BE2C (cell line): ENCODE measurements at regions not wholly inside any gene's neighbourhood (a gene's known extent, or its start where the extent isn't known, plus 50 kb on each side); places are given as distances from the start of the nearest gene placed in this dataset.

Experiments used
- DNase-seq: peaks from one replicate; pipeline ENCODE4 v3.0.0-alpha.2; 2020
- H3K27me3 ChIP-seq: fragments of 250-450 bp; sonication (Bioruptor Pico); 2 replicates; pipeline ENCODE4 v1.5.1; 2020; ENCODE audit warnings: mild to moderate bottlenecking
- H3K36me3 ChIP-seq: fragments of 250-450 bp; sonication (Bioruptor Pico); 2 replicates; pipeline ENCODE4 v1.5.1; 2020; ENCODE audit warnings: mild to moderate bottlenecking
- H3K4me1 ChIP-seq: fragments of 250-450 bp; sonication (Bioruptor Pico); 2 replicates; pipeline ENCODE4 v1.5.1; 2020
- H3K4me3 ChIP-seq: 2 replicates; pipeline ENCODE4 v1.5.1; 2011; ENCODE audit warnings: low read depth, low read length
- H3K9me3 ChIP-seq: fragments of 250-450 bp; sonication (Bioruptor Pico); 2 replicates; pipeline ENCODE4 v1.5.1; 2020
- TF ChIP-seq, protein P1 (sequence below): IDR thresholded peaks from 2 replicates; pipeline ENCODE4 v1.5.1; 2012; ENCODE audit warnings: mild to moderate bottlenecking, low read depth, low read length

DNA sequence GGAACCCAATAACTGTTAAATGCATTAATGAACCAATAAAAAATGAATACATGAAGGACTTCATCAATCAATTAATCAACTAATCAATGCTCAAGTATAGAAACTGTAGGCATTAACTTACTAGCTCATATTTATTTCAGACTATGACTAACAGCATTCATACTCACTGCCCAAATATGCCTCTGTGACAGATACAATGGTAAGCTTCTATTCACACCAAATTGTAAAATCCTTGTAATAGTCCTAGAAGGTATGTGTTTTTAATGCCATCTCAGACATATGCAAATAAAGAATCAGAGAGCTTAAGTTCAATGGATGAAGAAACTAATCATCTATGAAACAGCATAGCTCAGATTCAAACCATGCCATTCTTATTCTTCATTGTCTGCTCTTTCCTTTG, 1253.6 kb upstream of the TENM4 start:
- Histone ChIP-seq H3K4me1 (no peaks in the 10 kb centered on the region), H3K4me3 (no peak overlapping the region), H3K36me3 (no peaks in the 10 kb centered on the region), H3K9me3 (no peaks in the 10 kb centered on the region), H3K27me3 (no peaks in the 10 kb centered on the region)
- TF ChIP-seq, protein P1, sequence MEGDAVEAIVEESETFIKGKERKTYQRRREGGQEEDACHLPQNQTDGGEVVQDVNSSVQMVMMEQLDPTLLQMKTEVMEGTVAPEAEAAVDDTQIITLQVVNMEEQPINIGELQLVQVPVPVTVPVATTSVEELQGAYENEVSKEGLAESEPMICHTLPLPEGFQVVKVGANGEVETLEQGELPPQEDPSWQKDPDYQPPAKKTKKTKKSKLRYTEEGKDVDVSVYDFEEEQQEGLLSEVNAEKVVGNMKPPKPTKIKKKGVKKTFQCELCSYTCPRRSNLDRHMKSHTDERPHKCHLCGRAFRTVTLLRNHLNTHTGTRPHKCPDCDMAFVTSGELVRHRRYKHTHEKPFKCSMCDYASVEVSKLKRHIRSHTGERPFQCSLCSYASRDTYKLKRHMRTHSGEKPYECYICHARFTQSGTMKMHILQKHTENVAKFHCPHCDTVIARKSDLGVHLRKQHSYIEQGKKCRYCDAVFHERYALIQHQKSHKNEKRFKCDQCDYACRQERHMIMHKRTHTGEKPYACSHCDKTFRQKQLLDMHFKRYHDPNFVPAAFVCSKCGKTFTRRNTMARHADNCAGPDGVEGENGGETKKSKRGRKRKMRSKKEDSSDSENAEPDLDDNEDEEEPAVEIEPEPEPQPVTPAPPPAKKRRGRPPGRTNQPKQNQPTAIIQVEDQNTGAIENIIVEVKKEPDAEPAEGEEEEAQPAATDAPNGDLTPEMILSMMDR: no peak
- DNase-seq: no peak

GRCh38 chr11:80687941-80688340, 1247.1 kb upstream of the TENM4 start:
- TF ChIP-seq, protein P1: no peak
- DNase-seq: no peak
- no peaks in the 10 kb centered on the region for H3K4me1 ChIP-seq
- no peaks in the 10 kb centered on the region for H3K27me3 ChIP-seq
- no peaks in the 10 kb centered on the region for H3K36me3 ChIP-seq
- no peaks in the 10 kb centered on the region for H3K9me3 ChIP-seq
- H3K4me3 ChIP-seq: no peak overlapping the region

DNA sequence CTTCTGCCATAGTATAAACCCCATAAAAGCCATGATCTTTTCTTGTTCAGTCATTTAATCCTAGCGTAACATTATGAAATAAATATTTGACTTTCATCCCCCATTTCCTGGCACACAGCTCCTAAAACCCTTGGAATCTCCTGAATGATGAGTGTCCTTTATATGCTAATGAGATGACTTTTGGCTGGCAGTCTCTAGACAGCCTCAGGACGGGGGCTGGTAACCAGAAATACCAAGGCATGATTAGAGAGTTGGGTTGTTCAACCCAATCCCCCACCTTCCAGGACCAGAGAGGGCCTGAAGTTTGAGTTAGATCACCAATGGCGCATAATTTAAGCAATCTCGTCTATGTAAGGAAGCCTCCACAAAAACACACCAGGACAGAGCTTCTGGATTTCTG, 1246.1 kb upstream of the TENM4 start:
- no peaks in the 10 kb centered on the region for H3K36me3 ChIP-seq
- DNase-seq: no peak
- no peaks in the 10 kb centered on the region for H3K9me3 ChIP-seq
- H3K27me3 ChIP-seq: no peaks in the 10 kb centered on the region
- TF ChIP-seq, protein P1: no peak
- H3K4me1 ChIP-seq: no peaks in the 10 kb centered on the region
- no peak overlapping the region for H3K4me3 ChIP-seq

DNA sequence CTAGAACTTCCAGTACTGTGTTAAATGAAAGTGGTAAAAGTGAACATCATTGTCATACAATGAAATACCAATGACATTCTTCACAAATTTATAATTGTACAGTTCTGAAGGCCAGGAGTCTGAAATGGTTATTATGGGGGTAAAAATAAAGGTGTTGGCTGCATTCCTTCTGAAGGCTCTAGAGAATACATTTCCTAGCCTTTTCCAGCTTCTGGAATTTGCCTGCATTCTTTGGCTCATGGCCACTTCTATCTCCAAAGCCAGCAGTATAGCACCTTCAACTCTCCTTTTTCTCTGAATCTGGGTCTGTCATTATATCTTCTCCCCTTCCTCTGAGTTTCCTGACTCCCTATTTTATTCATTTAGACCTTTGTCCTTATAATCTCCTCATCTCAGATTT, 1232.7 kb upstream of the TENM4 start:
- no peaks in the 10 kb centered on the region for H3K27me3 ChIP-seq
- no peak overlapping the region for H3K4me3 ChIP-seq
- TF ChIP-seq, protein P1: no peak
- no peaks in the 10 kb centered on the region for H3K4me1 ChIP-seq
- DNase-seq: no peak
- H3K36me3 ChIP-seq: no peaks in the 10 kb centered on the region
- no peaks in the 10 kb centered on the region for H3K9me3 ChIP-seq

DNA sequence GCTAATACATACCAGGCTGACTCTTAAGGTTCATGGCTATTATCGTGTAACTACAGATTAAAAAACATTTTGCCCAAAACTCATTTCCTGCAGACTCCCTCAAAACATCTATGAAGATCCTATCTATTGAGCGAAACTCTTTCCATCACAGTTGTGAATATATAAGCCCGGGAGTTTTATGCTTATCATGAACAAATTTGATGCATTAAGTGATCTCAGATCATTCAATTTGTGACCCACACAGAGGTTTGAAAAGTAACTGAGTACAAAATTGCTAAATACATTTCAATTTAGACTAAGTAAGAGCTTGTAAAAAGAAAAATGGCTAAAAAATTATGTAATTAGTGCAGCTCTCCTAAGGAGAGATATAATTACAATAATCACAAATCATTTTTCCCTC, 1228.8 kb upstream of the TENM4 start:
- H3K4me3 ChIP-seq: no peak overlapping the region
- no peaks in the 10 kb centered on the region for H3K4me1 ChIP-seq
- no peaks in the 10 kb centered on the region for H3K9me3 ChIP-seq
- TF ChIP-seq, protein P1: no peak
- DNase-seq: no peak
- no peaks in the 10 kb centered on the region for H3K27me3 ChIP-seq
- H3K36me3 ChIP-seq: no peaks in the 10 kb centered on the region

DNA sequence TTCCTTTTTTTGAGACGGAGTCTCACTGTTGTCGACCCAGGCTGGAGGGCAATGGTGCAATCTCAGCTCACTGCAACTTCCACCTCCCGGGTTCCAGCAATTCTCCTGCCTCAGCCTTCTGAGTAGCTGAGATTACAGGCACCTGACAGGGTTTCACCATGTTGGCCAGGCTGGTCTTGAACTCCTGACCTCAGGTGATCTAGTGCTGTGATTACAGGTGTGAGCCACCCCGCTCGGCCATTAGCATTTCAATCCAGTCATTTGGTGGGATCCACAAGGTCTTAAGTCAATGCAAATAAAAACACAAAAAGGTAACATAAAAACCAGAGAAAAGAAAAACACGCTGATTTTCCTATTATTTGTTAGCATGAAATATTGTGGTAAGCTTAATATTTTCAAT, 1227.2 kb upstream of the TENM4 start:
- H3K4me3 ChIP-seq: no peak overlapping the region
- TF ChIP-seq, protein P1: no peak
- DNase-seq: no peak

More for the DNA sequence above, 1227.2 kb upstream of the TENM4 start:
- Histone ChIP-seq H3K4me1 (no peaks in the 10 kb centered on the region), H3K9me3 (no peaks in the 10 kb centered on the region), H3K36me3 (no peaks in the 10 kb centered on the region), H3K27me3 (no peaks in the 10 kb centered on the region)
